Liver (tissue), 3 donors: ENCODE measurements at regions not wholly inside any gene's neighbourhood (a gene's known extent, or its start where the extent isn't known, plus 50 kb on each side); places are given as distances from the start of the nearest gene placed in this dataset.

ENCODE experiments used
- CTCF ChIP-seq: fragments of 150-350 bp; IDR thresholded peaks from 2 replicates; pipeline ENCODE4 v1.5.1; 2017; ENCODE audit warnings: improper control_type of control experiment, low read depth, low read length; ENCODE audit not compliant: missing input control
- REST ChIP-seq: IDR thresholded peaks from 2 replicates; pipeline ENCODE4 v1.6.1; 2016; ENCODE audit warnings: antibody characterized with exemption, mild to moderate bottlenecking
- SP1 ChIP-seq: IDR thresholded peaks from 2 replicates; pipeline ENCODE4 v1.6.1; 2018; ENCODE audit warnings: antibody characterized with exemption, mild to moderate bottlenecking
- donor health status: healthy.
- donor health status: healthy.

- TF ChIP-seq CTCF (no peak), REST (no peak), SP1 (no peak)
Measured at GRCh38 chr20:57078116-57078515, 188.3 kb downstream of the BMP7 start.
